HG03521 (cell line): ENCODE measurements at regions not wholly inside any gene's neighbourhood (a gene's known extent, or its start where the extent isn't known, plus 50 kb on each side); places are given as distances from the start of the nearest gene placed in this dataset.
"Not testable (repeated sequence)": the region's sequence is repeated elsewhere in the genome, so short reads cannot be mapped to it uniquely, and the experiment has no call there.

Source experiments
- ATAC-seq: cut with Tn5 transposase; IDR thresholded peaks from one replicate; pipeline ENCODE4 v1.9.1; 2021; ENCODE audit warnings: mild to moderate bottlenecking, moderate library complexity; ENCODE audit not compliant: unreplicated experiment

DNA sequence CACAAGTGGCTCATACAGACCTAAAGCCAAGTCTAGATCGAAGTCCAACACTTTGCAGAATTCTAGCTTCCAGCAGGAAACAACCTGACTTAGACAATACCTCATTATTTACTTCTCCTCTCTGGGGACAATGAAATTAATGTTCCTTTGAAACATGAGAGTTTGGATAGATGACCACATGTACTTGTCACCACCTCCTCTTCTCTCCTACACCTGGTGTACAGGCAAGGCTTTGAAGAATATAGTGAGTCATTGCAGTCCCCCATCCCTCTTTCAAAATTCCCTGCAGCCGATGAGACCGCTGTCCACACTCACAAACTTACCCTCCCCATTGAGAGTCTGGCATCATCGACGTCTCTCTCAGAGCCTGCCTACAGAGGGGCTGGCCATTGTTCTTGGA is 189.0 kb upstream of the HES1 start:
- no peak for ATAC-seq

DNA sequence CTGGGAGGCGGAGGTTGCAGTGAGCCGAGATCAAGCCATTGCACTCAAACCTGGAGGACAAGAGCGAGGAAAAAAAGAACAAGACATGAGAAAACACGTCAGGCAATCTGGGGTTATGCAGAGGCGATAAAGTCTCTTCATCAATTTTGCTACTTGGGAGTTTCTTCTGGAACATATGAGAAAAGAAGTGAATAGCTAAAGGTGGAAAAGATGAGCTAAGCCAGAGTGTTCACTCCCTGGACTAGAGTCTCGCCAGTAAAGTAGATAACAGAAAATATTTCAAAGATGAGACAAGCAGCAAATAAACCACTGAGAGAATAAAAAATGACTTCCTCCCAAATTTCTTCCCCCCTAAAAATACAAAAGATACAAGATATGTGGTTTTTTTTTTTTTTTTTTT is 188.4 kb upstream of the HES1 start:
- ATAC-seq = no peak

- no peak for ATAC-seq
These were observed 187.5 kb upstream of the HES1 start for GRCh38 chr3:193948459-193948858.

DNA sequence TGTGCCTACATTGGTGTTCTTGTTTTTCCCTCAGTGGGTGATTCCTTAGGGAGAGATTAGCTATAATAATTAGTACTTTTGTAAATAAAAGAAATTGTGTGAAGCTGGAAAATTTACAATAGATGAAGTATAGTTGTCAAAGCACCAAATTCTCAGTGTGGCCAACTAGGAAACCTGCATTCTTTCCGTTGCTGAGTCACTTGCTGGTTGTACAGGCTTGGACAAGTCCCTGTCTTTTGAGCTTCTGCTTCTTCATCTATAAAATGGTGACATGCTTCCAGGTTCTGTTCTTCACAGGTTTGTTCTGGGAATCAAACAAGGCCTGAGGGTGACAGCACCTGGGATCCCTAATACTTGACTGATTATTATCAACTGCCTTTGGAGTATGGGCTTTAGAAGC is 184.1 kb upstream of the HES1 start:
- no peak for ATAC-seq

GRCh38 chr3:193954752-193955151 is 181.2 kb upstream of the HES1 start:
- no peak for ATAC-seq

DNA sequence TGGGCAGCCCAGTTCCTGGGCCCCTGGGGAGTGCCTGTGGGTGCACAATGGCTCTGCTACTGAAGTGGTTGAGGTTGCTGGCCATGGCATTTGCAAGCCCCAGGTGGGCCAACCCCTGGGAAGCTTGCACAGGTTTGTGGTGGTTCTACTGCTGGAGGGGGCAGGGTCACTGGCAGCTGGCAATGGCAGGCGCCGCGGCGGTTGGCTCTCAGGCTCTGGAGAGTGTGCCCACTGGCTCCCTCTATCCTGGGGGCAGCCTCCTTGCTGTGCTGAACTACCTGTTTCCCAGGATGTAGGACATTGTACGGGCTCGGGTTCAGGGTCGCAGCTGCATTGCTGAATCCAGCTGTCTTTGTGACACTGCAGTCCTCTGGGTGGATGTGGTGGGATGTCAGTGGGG is 180.2 kb upstream of the HES1 start:
- ATAC-seq = no peak

DNA sequence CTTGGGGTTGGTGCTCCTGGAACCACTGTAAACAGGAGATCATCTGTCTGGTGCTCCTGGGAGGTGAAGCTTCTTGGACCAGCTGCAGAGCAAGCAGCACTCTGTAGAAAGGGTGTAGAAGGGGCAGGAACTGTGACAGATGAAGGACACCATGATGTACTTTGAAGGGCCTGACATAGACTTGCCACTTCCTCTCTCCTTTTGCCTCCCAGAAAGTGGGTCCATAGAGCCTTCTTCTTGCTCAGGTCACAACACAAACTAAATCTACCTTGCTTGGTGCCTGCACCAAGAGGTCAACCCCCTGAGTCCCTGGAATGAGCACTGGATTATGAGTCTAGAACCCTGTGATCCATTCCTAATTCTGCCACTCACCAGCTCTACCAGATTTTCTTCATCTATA is 176.1 kb upstream of the HES1 start:
- ATAC-seq = no peak

DNA sequence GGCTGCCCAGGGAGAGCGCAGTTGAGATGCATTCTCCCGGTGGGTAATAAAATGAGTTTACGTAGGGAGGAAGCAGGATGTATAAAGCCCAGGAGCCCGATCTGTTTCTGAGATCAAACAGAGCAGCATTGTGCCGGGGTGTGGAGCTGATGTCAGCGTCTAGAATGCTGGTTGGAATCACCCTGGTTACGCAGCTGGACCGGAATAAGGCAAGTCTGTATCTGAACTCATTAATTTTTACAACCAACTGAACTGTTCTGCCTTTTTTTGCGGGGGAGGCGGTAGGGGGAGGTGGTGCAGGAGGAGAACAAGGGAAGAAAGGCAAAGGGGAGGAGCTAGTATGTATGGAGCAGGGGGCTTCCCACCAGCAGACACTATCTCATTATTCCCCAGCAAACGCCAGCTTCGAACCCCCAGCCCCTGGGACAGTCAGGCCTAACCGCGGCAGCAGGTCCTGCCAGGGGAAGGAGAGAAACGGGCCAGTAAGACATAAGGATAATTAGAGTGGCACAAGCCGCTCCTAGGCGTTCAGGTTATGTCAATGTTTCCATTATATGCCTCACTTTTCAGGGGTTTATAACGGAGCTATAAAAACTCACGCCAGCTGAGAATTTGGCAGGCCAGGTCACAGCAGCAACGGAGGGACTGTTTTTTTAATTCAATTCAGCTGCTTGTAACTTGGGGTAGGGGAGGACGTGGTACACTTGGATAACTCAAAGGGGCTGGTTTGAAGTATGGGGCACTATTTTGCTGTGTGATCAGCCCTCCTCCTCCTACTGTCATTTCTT is 175.3 kb upstream of the HES1 start:
- ATAC-seq = no peak

DNA sequence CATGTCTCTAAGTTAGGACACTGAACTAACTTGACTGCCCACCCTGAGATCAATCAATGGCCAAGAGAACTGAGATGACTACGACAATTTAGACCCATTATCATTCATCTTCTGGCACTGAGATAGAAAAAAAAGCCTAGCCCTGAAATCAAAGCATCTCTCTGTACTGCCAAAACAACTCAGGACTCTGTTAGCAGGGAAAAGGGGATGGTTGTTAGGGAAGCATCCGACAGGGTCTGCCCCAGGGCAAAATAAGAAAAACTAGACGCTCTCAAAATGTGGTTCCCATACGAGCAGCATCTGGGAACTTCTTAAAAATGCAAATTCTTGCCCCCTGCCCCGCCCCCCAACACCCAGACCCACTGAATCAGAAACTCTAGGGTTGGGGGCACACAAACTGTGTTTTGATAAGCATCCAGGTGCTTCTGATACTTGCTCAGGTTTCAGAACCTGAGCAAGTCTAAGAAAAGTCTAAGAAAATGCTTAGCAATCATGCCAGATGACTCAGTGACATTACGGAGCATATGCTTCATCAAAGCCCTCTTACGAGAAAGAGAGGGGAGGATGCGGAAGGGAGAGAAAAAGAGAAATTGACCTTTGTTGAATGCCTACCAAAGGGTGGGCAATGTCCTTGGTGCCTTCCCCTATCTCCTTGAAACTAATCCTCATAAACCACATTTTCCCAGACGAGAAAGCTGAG is 172.8 kb upstream of the HES1 start:
- ATAC-seq = no peak

DNA sequence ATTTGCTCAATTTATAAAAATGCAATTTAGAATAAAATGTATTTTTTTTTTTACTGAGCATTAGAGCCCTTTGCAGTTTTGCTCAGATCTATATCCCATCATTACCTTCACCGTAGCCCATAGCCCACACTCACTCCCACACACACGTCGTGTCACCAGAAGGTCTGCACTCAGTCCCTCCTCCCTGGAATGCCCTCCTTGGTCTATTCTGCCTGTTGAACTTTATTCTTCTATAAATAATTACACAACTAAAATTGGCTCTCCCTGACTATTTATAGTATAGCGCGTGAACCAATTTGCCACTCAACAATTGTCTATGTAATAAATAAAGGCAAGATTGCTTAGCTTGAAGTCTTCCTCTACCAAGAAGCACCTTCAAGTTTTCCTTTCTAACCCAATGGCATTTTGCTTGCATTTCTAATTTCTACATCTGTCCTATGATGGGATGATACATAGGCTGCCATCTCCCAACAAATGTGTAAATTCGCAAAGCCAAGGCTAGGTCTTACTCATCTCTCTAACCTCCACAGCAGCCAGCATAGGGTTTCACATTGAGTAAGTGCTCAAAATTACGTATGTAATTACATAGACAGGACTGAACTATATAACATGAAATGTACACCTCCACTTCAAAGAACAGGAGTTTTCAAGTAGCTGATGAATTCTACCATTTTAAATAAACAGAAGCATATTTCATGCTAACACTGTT is 172.0 kb upstream of the HES1 start:
- ATAC-seq = no peak

DNA sequence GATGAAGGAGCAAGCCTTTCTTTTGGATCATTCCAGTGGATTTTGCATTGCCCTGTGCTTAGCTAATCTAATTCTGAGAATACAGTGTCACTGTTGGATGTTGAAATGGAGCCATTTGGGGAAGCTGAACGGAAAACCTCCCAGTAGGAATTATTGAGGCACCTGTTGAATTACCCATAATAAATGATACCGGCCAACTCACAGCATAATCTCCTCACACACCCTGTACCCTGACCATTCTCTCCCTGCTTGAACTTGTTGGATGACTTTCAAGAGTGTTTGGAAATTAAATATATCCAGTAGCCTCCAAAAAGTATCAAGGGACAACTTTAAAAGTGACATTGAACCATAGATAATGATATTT is 171.4 kb upstream of the HES1 start:
- no peak for ATAC-seq

- no peak for ATAC-seq
These were observed 167.5 kb upstream of the HES1 start for GRCh38 chr3:193968380-193968974.

DNA sequence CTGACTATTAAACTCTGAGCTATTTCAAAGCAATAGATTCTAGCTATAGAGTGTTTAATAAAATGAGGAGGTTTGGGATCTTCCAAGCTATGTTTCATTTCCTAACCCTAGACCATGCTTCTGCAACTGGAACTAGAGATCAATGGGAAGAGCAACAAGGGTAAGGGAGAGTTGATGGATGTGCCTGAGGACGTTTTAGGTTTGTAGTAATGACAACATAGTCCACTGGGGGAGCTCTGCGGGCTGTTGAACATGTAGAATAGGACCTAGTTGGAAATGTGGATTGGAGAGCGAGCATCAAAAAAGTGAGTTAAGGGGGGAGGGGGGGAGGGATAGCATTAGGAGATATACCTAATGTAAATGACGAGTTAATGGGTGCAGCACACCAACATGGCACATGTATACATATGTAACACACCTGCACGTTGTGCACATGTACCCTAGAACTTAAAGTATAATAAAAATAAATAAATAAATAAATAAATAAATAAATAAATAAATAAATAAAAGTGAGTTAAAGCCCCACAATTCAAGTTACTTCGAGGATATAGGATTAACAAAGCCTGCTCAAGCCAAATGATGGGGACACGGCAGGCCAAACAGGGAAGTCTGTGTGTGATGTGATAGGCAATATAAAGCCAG is 165.7 kb upstream of the HES1 start:
- ATAC-seq = not testable (repeated sequence)

GRCh38 chr3:193970773-193971206 is 165.2 kb upstream of the HES1 start:
- no peak for ATAC-seq

DNA sequence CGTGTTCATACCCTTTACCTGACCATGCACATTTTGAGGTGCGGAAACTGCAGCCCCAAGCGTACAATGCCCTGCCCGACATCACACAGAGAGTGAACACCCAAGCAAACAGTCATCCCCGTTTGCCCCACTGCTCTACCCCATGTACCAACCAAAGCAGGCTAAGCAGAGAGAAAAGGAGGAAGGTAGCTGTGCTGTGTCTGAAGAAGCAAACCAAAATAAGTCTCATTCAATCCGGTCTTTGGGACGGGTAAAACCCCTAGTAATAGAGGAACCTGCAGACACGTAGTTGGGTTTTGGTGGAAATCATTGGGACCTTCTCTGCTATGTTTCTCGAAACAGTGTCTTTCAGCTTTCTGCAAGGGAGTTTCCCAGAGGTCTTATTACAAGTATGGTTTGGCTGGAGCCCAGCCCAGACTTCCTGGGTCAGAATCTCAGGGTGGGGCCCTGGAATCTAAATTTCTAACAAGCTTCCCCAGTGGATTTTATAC is 164.6 kb upstream of the HES1 start:
- no peak for ATAC-seq

GRCh38 chr3:193971966-193972365 is 164.0 kb upstream of the HES1 start:
- ATAC-seq = no peak

DNA sequence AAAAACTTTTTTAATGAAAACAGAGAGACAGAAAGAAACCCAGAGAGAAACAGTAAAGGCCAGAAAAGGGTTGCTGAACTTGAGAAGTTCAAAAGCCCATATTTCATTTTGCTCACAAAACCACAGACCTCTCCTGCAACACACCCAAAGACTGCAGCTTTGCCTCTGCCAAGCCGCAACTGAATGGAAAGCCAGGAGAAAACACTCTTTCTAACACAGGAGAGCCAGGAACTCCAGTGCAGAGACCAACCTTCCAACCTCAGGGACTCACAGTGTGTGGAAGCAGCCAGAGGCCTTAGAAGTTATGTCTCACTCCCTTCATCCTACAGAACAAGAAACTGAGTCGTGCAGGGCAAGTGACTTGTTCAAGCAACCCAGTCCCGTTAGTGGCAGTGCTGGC is 163.1 kb upstream of the HES1 start:
- ATAC-seq = no peak

- no peak for ATAC-seq
These were observed 161.7 kb upstream of the HES1 start for GRCh38 chr3:193974191-193974652.

DNA sequence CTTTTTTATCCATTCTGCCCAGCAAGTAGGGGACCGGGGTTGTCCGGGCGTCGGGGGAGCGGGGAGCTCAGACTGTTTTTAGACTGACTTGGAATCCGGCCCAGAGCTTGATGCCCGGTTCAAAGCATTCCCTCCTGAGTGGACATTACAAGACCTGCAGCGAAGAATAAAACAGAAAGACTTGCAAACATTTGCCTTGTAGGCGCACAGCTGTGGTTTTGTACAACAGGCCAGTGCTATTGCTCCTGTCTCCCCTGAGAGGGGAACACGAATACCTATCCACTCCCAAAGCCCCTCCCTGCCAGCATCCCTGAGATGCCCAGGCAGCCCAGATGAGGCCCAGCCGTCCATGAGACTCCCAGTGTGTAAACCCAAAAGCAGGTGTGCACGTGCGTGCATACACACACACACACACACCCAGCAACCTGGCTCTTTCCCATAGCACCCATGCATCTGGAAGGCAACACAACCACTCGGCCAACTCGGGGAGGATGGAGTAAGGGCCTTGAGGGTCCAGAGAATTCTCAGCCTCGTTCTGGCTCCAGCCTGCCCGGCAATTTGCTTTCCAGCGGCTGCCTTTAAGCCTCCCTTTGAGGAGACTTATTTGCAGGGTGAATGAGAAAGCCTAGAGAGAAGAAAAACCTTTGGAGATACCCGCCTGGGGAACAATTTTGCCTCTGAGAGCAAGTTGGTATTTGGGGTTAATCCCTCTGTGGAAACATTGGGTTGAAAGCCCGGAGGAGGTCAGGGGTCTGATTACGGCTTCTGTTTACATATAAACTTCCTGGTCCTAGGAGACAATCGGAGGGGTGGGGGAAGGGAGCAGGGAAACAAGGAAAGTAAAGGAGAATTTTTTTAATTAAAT is 161.0 kb upstream of the HES1 start:
- no peak for ATAC-seq

GRCh38 chr3:193977622-193978021 is 158.3 kb upstream of the HES1 start:
- no peak for ATAC-seq
